Effector memory CD4-positive, alpha-beta T cell (primary cell): ENCODE measurements at regions not wholly inside any gene's neighbourhood (a gene's known extent, or its start where the extent isn't known, plus 50 kb on each side); places are given as distances from the start of the nearest gene placed in this dataset.
"Not testable (repeated sequence)": the region's sequence is repeated elsewhere in the genome, so short reads cannot be mapped to it uniquely, and the experiment has no call there.

Experiments
- DNase-seq, 3 donors: peaks; one replicate each; pipeline ENCODE4 v3.0.0-alpha.2; 2020
- H3K27ac ChIP-seq: 2 replicates; pipeline ENCODE4 v1.7.0; 2013; ENCODE audit warnings: mild to moderate bottlenecking, low read length, moderate library complexity; ENCODE audit not compliant: insufficient read depth, poor library complexity, severe bottlenecking
- H3K27me3 ChIP-seq: replicated peaks from 2 replicates; pipeline ENCODE4 v1.7.0; 2013; ENCODE audit warnings: mild to moderate bottlenecking, low read length; ENCODE audit not compliant: insufficient read depth, control insufficient read depth, poor library complexity, severe bottlenecking
- H3K36me3 ChIP-seq: 2 replicates; pipeline ENCODE4 v1.7.0; 2013; ENCODE audit warnings: mild to moderate bottlenecking, low read length, moderate library complexity; ENCODE audit not compliant: control insufficient read depth, insufficient read depth
- H3K4me1 ChIP-seq: 2 replicates; pipeline ENCODE4 v1.7.0; 2013; ENCODE audit warnings: low read length, mild to moderate bottlenecking; ENCODE audit not compliant: control insufficient read depth, insufficient read depth, poor library complexity, severe bottlenecking
- H3K4me3 ChIP-seq: 2 replicates; pipeline ENCODE4 v1.7.0; 2013; ENCODE audit warnings: low read length, low read depth, mild to moderate bottlenecking; ENCODE audit not compliant: insufficient read depth, poor library complexity, severe bottlenecking
- H3K9me3 ChIP-seq: 2 replicates; pipeline ENCODE4 v1.7.0; 2013; ENCODE audit warnings: mild to moderate bottlenecking, low read length, moderate library complexity; ENCODE audit not compliant: control insufficient read depth

DNA sequence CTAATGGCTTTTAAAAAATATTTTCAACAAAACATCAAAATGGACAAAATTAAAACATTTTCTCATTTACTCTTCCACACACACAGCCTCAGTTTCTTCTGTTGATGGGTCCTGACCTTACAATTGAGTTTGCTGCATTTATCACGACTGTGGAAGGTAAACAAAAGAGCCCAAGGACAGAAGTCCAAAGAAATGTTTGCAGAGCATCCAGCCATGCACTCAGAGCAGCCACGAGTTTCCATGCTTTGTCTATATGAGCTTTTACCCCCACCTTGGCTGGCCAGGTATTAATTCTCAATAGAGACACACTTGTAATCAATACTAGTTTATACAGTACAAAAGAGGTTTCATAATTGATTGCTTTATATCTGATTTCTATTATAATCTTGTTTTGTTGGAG lies 85.0 kb upstream of the WDFY3 start:
- DNase-seq: no peak
- no peak overlapping the region for H3K4me3 ChIP-seq
- no peaks in the 10 kb centered on the region for H3K4me1 ChIP-seq
- H3K9me3 ChIP-seq: no peaks in the 10 kb centered on the region
- H3K36me3 ChIP-seq: no peaks in the 10 kb centered on the region
- no peak overlapping the region for H3K27ac ChIP-seq
- H3K27me3 ChIP-seq: no peaks in the 10 kb centered on the region

GRCh38 chr4:85054925-85055324 lies 88.4 kb upstream of the WDFY3 start:
- not testable (repeated sequence) for H3K9me3 ChIP-seq, H3K4me1 ChIP-seq, DNase-seq, H3K36me3 ChIP-seq, H3K4me3 ChIP-seq, H3K27ac ChIP-seq, H3K27me3 ChIP-seq

GRCh38 chr4:85058551-85058950 lies 92.1 kb upstream of the WDFY3 start:
- H3K4me1 ChIP-seq: no peaks in the 10 kb centered on the region
- H3K27ac ChIP-seq: no peak overlapping the region
- no peaks in the 10 kb centered on the region for H3K9me3 ChIP-seq
- no peak for DNase-seq
- no peaks in the 10 kb centered on the region for H3K36me3 ChIP-seq
- no peaks in the 10 kb centered on the region for H3K27me3 ChIP-seq
- H3K4me3 ChIP-seq: no peak overlapping the region

DNA sequence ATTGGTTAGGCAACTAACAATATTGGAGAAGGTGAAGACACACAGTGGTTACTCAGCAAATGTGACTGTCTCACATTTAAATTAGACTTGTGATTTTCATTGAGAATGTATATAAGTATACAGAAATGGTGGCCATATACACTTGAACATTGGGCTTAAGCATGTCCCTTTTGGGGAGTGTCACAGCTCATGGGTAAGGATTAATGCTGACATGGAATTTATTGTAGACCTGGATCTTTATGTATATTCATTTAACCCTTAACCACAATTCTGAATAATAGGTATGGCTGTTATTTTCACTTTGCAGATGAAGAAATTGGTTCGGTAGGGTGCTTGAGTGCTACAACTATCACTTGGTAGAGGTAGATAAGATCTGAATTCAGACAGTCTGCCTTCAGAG lies 95.5 kb upstream of the WDFY3 start:
- Histone ChIP-seq H3K4me1 (no peaks in the 10 kb centered on the region), H3K27ac (no peak overlapping the region), H3K9me3 (no peaks in the 10 kb centered on the region), H3K36me3 (no peaks in the 10 kb centered on the region), H3K27me3 (no peaks in the 10 kb centered on the region), H3K4me3 (no peak overlapping the region)
- DNase-seq: no peak

- no peaks in the 10 kb centered on the region for H3K36me3 ChIP-seq
- no peaks in the 10 kb centered on the region for H3K27me3 ChIP-seq
- H3K4me3 ChIP-seq: no peak overlapping the region
- no peaks in the 10 kb centered on the region for H3K4me1 ChIP-seq
- no peak for DNase-seq
- H3K27ac ChIP-seq: no peak overlapping the region
- no peaks in the 10 kb centered on the region for H3K9me3 ChIP-seq
Measured at GRCh38 chr4:85062466-85062865, 96.0 kb upstream of the WDFY3 start.

GRCh38 chr4:85067342-85067741 lies 100.9 kb upstream of the WDFY3 start:
- no peak for DNase-seq
- Histone ChIP-seq H3K36me3 (no peaks in the 10 kb centered on the region), H3K27me3 (no peaks in the 10 kb centered on the region), H3K4me1 (no peaks in the 10 kb centered on the region), H3K4me3 (no peak overlapping the region), H3K27ac (no peak overlapping the region), H3K9me3 (no peaks in the 10 kb centered on the region)

- no peaks in the 10 kb centered on the region for H3K27me3 ChIP-seq
- H3K27ac ChIP-seq: no peak overlapping the region
- no peaks in the 10 kb centered on the region for H3K36me3 ChIP-seq
- DNase-seq: no peak
- no peaks in the 10 kb centered on the region for H3K9me3 ChIP-seq
- H3K4me1 ChIP-seq: no peaks in the 10 kb centered on the region
- H3K4me3 ChIP-seq: no peak overlapping the region
Measured at GRCh38 chr4:85078016-85078415, 111.5 kb upstream of the WDFY3 start.

DNA sequence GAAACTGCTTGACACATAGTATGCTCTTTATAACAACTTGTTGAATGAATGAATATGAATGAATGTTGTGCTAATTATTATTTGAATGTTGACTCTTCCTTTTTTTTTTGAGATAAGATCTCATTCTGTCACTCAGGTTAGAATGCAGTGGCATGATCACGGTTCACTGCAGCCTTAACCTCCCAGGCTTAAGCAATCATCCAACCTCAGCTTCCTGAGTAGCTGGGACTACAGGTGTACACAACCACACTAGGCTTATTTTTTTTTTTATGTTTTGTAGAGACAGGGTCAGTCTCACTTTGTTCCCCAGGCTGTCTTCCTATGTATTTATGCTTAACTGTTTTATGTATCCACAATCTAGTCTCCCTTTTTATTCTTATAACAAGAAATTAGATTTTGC lies 114.7 kb upstream of the WDFY3 start:
- no peak overlapping the region for H3K27ac ChIP-seq
- no peaks in the 10 kb centered on the region for H3K36me3 ChIP-seq
- no peaks in the 10 kb centered on the region for H3K4me1 ChIP-seq
- no peaks in the 10 kb centered on the region for H3K27me3 ChIP-seq
- no peak for DNase-seq
- no peaks in the 10 kb centered on the region for H3K9me3 ChIP-seq
- no peak overlapping the region for H3K4me3 ChIP-seq

- no peaks in the 10 kb centered on the region for H3K9me3 ChIP-seq
- no peak overlapping the region for H3K4me3 ChIP-seq
- H3K27ac ChIP-seq: no peak overlapping the region
- no peaks in the 10 kb centered on the region for H3K4me1 ChIP-seq
- no peaks in the 10 kb centered on the region for H3K36me3 ChIP-seq
- no peaks in the 10 kb centered on the region for H3K27me3 ChIP-seq
- no peak for DNase-seq
Measured at GRCh38 chr4:85084371-85085094, 118.0 kb upstream of the WDFY3 start.

DNA sequence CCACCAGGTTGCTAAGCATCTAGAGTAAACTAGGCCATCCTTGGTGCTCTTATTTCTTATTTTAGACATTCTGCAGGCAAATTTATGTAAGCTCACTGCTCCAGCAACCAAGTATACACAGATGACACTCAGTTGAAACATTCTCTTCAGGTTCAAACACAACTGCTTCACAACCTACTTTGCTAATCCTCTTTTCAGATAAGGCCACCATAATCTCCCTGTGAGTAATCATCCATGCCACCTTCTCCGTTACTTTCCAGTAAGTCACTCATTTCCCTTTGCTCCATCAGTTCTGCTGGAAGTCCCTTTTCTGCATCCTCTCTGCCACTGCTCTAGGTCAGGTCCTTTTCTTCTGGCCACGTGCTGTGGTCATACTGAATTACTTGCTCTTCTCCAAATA lies 120.2 kb upstream of the WDFY3 start:
- no peak for DNase-seq
- no peak overlapping the region for H3K4me3 ChIP-seq
- H3K27me3 ChIP-seq: no peaks in the 10 kb centered on the region
- no peaks in the 10 kb centered on the region for H3K36me3 ChIP-seq
- H3K9me3 ChIP-seq: no peaks in the 10 kb centered on the region
- no peaks in the 10 kb centered on the region for H3K4me1 ChIP-seq
- no peak overlapping the region for H3K27ac ChIP-seq
